Kidney (tissue), 13 donors: ENCODE measurements at regions not wholly inside any gene's neighbourhood (a gene's known extent, or its start where the extent isn't known, plus 50 kb on each side); places are given as distances from the start of the nearest gene placed in this dataset.

ENCODE experiments used
- DNase-seq, 5 donors: peaks; one replicate each; pipeline ENCODE4 v3.0.0-alpha.2; 2013 to 2020
- FAIRE-seq: peaks from 2 replicates; lab custom pipeline; 2012; peaks lifted over from hg19 to GRCh38; lab: Jason Lieb, UNC
- H3K27ac ChIP-seq, 2 donors: one replicate each; pipeline ENCODE4 v1.7.0; 2013; ENCODE audit warnings: low read depth in 2 of 2, low read length in 2 of 2, inconsistent platforms in 1 of 2
- H3K27me3 ChIP-seq: one replicate; pipeline ENCODE4 v1.7.1; 2013; ENCODE audit warnings: low read length, inconsistent platforms; ENCODE audit not compliant: control insufficient read depth, insufficient read depth
- H3K36me3 ChIP-seq, 3 donors: one replicate each; pipeline versions ENCODE4 v1.7.0 to v1.7.1; 2013; ENCODE audit warnings: low read length in 3 of 3, control low read depth in 1 of 3, inconsistent platforms in 1 of 3; ENCODE audit not compliant: insufficient read depth in 3 of 3, control insufficient read depth in 2 of 3
- H3K4me1 ChIP-seq, 3 donors: one replicate each; pipeline versions ENCODE4 v1.7.0 to v1.7.1; 2013; ENCODE audit warnings: low read length in 3 of 3, inconsistent platforms in 1 of 3, low read depth in 1 of 3; ENCODE audit not compliant: control insufficient read depth in 2 of 3, insufficient read depth in 2 of 3
- H3K4me3 ChIP-seq, 3 donors: one replicate each; pipeline versions ENCODE4 v1.7.0 to v1.8.1; 2013; ENCODE audit warnings: low read length in 3 of 3, control low read depth in 1 of 3, inconsistent platforms in 1 of 3
- H3K9ac ChIP-seq, 3 donors: one replicate each; pipeline versions ENCODE4 v1.7.0 to v1.7.1; 2013; ENCODE audit warnings: low read length in 3 of 3, control low read depth in 1 of 3, inconsistent platforms in 1 of 3
- H3K9me3 ChIP-seq, 3 donors: one replicate each; pipeline versions ENCODE4 v1.7.0 to v1.7.1; 2013; ENCODE audit warnings: low read length in 3 of 3, control low read depth in 1 of 3, inconsistent platforms in 1 of 3; ENCODE audit not compliant: control insufficient read depth in 2 of 3, insufficient read depth in 1 of 3
- CTCF ChIP-seq: IDR thresholded peaks from 3 replicates; pipeline ENCODE4 v1.5.1; 2012; ENCODE audit warnings: mild to moderate bottlenecking, moderate library complexity, borderline replicate concordance; ENCODE audit not compliant: insufficient read depth; ENCODE audit errors: extremely low read depth
- intact Hi-C: fragments of 100-400 bp; cut with DNase I; formaldehyde crosslinking; loops from one replicate; pipeline ENCODE4 v1.11.1; 2022
- donor health status: control.
- donor health status: control.
- donor health status: control.
- donor health status: control.
- donor health status: control.
- donor health status: DM: yes; HTN: yes; CAD: no.
- donor health status: Normal renal cell carcinoma (clear cell type).

- peak overlapping the region in 2 of 3 donors; percentile 4 to 66 for H3K9ac ChIP-seq
- H3K4me1 ChIP-seq, result peaks cover 0 to 8% (median 6%) of the 10 kb centered on the region in 3 donors
- no peaks in the 10 kb centered on the region for H3K36me3 ChIP-seq
- H3K9me3 ChIP-seq, result no peaks in the 10 kb centered on the region
- peak overlapping the region in 1 of 2 donors; percentile 1 for H3K27ac ChIP-seq
- DNase-seq (peak; percentile 95 to 98 (median 97)), FAIRE-seq (peak; percentile 99)
- peak overlapping the region; percentile 12 to 79 (median 66) for H3K4me3 ChIP-seq
- no peak for TF ChIP-seq CTCF
- intact Hi-C loops, result no loop called here
- no peaks in the 10 kb centered on the region for H3K27me3 ChIP-seq
Observed at GRCh38 chr3:194769020-194769643, 83.4 kb downstream of the FAM43A start.

- no peak for TF ChIP-seq CTCF
- no peak for DNase-seq
- no peak overlapping the region for H3K4me3 ChIP-seq
Observed at GRCh38 chr3:194772241-194773000, 86.7 kb downstream of the FAM43A start.

GRCh38 chr3:194773216-194773615 lies 87.5 kb downstream of the FAM43A start:
- Histone ChIP-seq H3K27me3 (no peaks in the 10 kb centered on the region), H3K4me3 (no peak overlapping the region), H3K9me3 (no peaks in the 10 kb centered on the region), H3K4me1 (peaks cover 0 to 8% (median 6%) of the 10 kb centered on the region in 3 donors), H3K27ac (no peak overlapping the region), H3K9ac (no peak overlapping the region), H3K36me3 (no peaks in the 10 kb centered on the region)
- DNase-seq, result no peak
- no peak for TF ChIP-seq CTCF
- intact Hi-C loops, result no loop called here
- FAIRE-seq, result no peak

More at GRCh38 chr3:194772241-194773000, 86.7 kb downstream of the FAM43A start:
- Histone ChIP-seq H3K27ac (no peak overlapping the region), H3K9me3 (no peaks in the 10 kb centered on the region), H3K4me1 (peaks cover 0 to 8% (median 6%) of the 10 kb centered on the region in 3 donors), H3K27me3 (no peaks in the 10 kb centered on the region), H3K9ac (no peak overlapping the region), H3K36me3 (no peaks in the 10 kb centered on the region)
- intact Hi-C loops, result no loop called here
- FAIRE-seq, result no peak
